GM12874 (cell line): ENCODE measurements at regions not wholly inside any gene's neighbourhood (a gene's known extent, or its start where the extent isn't known, plus 50 kb on each side); places are given as distances from the start of the nearest gene placed in this dataset.

Experiments
- CTCF ChIP-seq: IDR thresholded peaks from 2 replicates; pipeline ENCODE4 v1.5.1; 2011; ENCODE audit warnings: low read depth, mild to moderate bottlenecking, control low read depth, low read length, moderate library complexity; ENCODE audit not compliant: insufficient read depth

GRCh38 chr5:2464141-2464540 lies 287.3 kb downstream of the IRX2 start:
- no peak for TF ChIP-seq CTCF

- TF ChIP-seq CTCF, result no peak
Measured at GRCh38 chr5:2461701-2462691, 289.5 kb downstream of the IRX2 start.

GRCh38 chr5:2460098-2460497 lies 291.4 kb downstream of the IRX2 start:
- no peak for TF ChIP-seq CTCF

DNA sequence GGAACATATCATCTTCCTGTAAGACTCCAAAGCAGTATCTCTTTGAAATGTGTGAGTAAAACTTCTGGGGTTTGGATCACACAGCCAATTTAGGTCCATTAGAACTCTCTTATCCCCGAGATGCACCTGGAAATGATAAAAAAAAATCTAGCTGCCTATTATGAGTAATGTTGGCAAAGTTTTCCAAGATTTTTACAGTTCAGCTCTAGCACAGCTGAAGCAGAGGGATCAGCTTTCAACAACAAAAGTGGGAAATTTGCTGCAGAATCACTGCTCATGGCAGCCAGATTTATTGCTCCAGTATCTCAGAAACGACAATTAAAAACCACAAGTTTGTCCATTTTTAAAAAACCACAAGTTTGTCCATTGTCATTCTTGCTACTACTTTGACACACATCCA lies 292.2 kb downstream of the IRX2 start:
- no peak for TF ChIP-seq CTCF

DNA sequence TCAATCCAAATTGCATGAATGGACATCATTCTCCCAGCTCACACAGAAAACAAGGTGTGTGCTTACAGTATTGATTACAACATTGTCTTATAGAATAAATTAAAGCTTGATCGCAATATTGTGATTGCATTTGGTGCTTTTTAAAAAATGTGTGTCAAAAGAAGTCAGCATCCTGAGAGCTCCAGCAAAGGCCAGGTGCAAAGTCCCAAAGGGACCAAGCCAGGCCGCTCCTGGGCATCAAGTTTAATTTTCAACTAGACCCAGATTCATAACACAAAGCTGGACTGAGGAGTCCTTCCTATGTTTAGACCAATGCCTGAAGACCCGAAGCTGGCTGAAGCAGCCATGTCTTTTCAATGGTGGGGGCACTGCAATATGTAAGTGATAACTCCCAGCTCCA lies 295.6 kb downstream of the IRX2 start:
- no peak for TF ChIP-seq CTCF

DNA sequence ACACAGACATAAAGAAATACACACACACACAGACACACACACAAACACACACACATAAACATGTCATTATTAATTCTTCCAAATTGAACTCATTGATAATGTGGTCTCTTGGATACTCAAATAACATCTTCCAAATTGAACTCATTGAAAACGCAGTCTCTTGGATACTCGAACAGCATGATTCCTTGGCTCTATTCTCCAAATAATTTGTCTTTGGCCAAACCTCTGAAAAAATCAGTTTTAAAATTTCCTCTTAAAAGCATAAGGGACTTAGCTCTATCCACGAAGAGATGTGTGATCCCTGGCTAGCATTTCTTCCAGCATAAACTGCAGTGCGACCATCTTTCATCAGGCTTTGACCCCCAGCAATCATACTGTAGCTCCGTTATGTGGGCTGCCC lies 296.6 kb downstream of the IRX2 start:
- no peak for TF ChIP-seq CTCF

DNA sequence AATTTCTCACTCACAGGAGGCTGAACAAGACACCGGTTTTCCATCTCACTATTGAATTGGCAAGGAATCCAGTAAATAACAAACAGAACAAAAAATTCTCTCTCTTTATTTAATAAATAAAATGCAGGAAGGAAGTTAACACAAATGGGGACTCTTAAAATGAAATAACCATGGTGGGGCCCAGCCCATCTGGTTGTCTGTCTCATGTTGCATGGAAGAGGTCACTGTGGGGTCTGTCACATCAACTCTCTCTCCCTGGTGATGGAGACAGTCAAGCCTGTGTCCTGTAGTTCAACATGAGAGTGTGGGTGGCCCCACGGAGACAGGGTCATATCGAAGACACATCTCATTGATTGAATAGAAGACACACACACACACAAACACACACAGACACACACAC lies 297.7 kb downstream of the IRX2 start:
- no peak for TF ChIP-seq CTCF
